ENCODE measurements at regions not wholly inside any gene's neighbourhood (a gene's known extent, or its start where the extent isn't known, plus 50 kb on each side); places are given as distances from the start of the nearest gene placed in this dataset.

DNA sequence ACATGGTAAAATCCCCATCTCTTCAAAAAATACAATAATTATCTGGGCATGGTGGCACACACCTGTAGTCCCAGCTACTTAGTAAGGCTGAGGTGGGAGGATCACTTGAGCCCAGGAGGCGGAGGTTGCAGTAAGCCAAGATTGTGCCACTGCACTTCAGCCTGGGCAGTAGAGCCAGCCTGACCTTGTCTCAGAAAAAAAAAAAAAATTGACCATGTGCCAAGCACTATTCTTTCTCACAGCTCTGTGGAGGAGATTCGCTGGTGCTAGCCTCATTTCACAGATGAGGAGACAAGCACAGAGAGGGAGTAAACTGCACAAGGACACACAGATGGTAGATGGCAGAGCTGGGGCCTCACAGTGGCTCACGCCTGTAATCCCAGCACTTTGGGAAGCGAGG, 131.8 kb upstream of the JARID2 start:
- Histone ChIP-seq H2BK20ac (ENCODE audit: low read depth, low read length, poor library complexity, severe bottlenecking) (no peak overlapping the region), H4K20me1 (ENCODE audit: control insufficient read depth, insufficient read depth, insufficient read length) (no peaks in the 10 kb centered on the region), H3T11ph (ENCODE audit: low read length) (no peak overlapping the region), H3K9ac (ENCODE audit: extremely low read depth, insufficient read length, low read length) (no peak overlapping the region), H3K4me1 (ENCODE audit: insufficient read depth, low read length) (no peaks in the 10 kb centered on the region; the same call in 1 of the 2 replicates), H4K8ac (replicated peaks; ENCODE audit: insufficient read length, low read depth, low read length) (no peak overlapping the region), H2AFZ (ENCODE audit: low read length) (no peak overlapping the region), H3K4ac (ENCODE audit: low read depth, low read length) (no peak overlapping the region), H3K79me1 (ENCODE audit: insufficient read depth, low read depth, low read length, poor library complexity, severe bottlenecking) (no peaks in the 10 kb centered on the region), H3K14ac (ENCODE audit: insufficient read depth, low read length) (no peak overlapping the region), H2BK15ac (ENCODE audit: low read depth, low read length) (no peak overlapping the region), H3K4me2 (ENCODE audit: insufficient read depth, insufficient read length, low read length) (no peak overlapping the region), H2BK120ac (ENCODE audit: low read depth, low read length, poor library complexity, severe bottlenecking) (no peak overlapping the region), H3K23me2 (ENCODE audit: insufficient read length, low read depth, low read length, poor library complexity, severe bottlenecking) (no peaks in the 10 kb centered on the region), H2BK12ac (ENCODE audit: insufficient read length, low read depth, low read length) (no peak overlapping the region), H3K56ac (ENCODE audit: insufficient read length, low read depth, low read length) (no peak overlapping the region), H3K23ac (ENCODE audit: insufficient read length, low read depth, low read length) (no peak overlapping the region), H2AK5ac (ENCODE audit: insufficient read length, low read length) (no peak overlapping the region), H3K27me3 (ENCODE audit: insufficient read depth, low read length) (no peaks in the 10 kb centered on the region), H4K5ac (ENCODE audit: insufficient read length, low read depth, low read length) (no peak overlapping the region), H3K27ac (ENCODE audit: insufficient read length, low read depth, low read length) (no peak overlapping the region), H3K18ac (ENCODE audit: insufficient read length, low read depth, low read length) (no peak overlapping the region), H2BK5ac (ENCODE audit: insufficient read length, low read length) (no peak overlapping the region), H3K9me3 (ENCODE audit: control insufficient read depth, low read depth, low read length) (no peaks in the 10 kb centered on the region), H4K91ac (ENCODE audit: insufficient read length, low read depth, low read length) (no peak overlapping the region), H3K79me2 (ENCODE audit: insufficient read depth, low read length) (no peaks in the 10 kb centered on the region)
- H3K4me1 Mint-ChIP-seq: peaks cover 10 to 12% of the 10 kb centered on the region in 2 experiments
- peaks cover 1% of the 10 kb centered on the region; the same call in 1 of the 2 replicates for H3K27me3 Mint-ChIP-seq (ENCODE audit: low read depth)
- WGBS (ENCODE audit: extremely low coverage, insufficient read length, low lambda C conversion rate): no CpG with 5 or more reads among the region's 4 CpGs
- TF ChIP-seq, protein P1, sequence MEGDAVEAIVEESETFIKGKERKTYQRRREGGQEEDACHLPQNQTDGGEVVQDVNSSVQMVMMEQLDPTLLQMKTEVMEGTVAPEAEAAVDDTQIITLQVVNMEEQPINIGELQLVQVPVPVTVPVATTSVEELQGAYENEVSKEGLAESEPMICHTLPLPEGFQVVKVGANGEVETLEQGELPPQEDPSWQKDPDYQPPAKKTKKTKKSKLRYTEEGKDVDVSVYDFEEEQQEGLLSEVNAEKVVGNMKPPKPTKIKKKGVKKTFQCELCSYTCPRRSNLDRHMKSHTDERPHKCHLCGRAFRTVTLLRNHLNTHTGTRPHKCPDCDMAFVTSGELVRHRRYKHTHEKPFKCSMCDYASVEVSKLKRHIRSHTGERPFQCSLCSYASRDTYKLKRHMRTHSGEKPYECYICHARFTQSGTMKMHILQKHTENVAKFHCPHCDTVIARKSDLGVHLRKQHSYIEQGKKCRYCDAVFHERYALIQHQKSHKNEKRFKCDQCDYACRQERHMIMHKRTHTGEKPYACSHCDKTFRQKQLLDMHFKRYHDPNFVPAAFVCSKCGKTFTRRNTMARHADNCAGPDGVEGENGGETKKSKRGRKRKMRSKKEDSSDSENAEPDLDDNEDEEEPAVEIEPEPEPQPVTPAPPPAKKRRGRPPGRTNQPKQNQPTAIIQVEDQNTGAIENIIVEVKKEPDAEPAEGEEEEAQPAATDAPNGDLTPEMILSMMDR (conservative IDR thresholded peaks at IDR 0.05): no peak
- no peak for DNase-seq
- H3K4me3 Mint-ChIP-seq: no peak overlapping the region
- H3K9me3 Mint-ChIP-seq: no peaks in the 10 kb centered on the region; a peak in 1 of 5 replicates
- H3K36me3 Mint-ChIP-seq (ENCODE audit: insufficient read depth in 1 of 3, low read depth in 3 of 3): no peaks in the 10 kb centered on the region
- no peak overlapping the region for H3K27ac Mint-ChIP-seq
